ENCODE measurements at regions not wholly inside any gene's neighbourhood (a gene's known extent, or its start where the extent isn't known, plus 50 kb on each side); places are given as distances from the start of the nearest gene placed in this dataset.
A peak's percentile ranks its signal among the peaks of the same experiment; 100 is the strongest.
"Not testable (repeated sequence)": the region's sequence is repeated elsewhere in the genome, so short reads cannot be mapped to it uniquely, and the experiment has no call there.

DNA sequence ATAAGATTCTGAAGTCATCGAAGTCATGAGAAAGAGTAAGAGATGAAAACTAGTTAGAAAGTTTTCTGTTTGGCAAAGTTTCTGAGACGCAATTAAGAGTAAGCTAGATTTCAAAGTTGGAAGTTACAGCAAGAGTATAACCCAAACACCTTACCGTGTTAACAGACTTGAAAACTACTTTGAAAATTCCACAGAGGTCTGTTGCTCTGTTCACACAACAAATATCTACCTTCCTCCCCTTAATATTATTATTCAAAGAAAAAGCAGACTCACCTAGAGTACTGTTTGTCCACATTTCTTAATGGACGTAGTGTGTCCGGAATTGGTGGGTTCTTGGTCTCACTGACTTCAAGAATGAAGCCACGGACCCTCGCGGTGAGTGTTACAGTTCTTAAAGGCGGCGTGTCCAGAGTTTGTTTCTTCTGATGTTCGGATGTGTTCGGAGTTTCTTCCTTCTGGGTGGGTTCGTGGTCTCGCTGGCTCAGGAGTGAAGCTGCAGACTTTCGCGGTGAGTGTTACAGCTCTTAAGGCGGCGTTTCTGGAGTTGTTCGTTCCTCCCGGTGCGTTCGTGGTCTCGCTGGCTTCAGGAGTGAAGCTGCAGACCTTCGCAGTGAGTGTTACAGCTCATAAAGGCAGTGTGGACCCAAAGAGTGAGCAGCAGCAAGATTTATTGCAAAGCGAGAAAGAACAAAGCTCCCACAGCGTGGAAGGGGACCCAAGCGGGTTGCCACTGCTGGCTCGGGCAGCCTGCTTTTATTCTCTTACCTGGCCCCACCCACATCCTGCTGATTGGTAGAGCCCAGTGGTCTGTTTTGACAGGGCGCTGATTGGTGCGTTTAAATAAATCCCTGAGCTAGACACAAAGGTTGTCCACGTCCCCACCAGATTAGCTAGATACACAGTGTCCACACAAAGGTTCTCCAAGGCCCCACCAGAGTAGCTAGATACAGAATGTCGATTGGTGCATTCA lies 165.1 kb upstream of the TEX13C start:
- H3K4me3 Mint-ChIP-seq; ATAC-seq; H3K27ac Mint-ChIP-seq; H3K4me1 Mint-ChIP-seq; H3K36me3 Mint-ChIP-seq; DNase-seq (ENCODE audit: low spot score in 2 of 2); H3K9me3 Mint-ChIP-seq: not testable (repeated sequence)

GRCh38 chrX:125155296-125156033 lies 164.2 kb upstream of the TEX13C start:
- not testable (repeated sequence) for DNase-seq (ENCODE audit: low spot score in 2 of 2); H3K36me3 Mint-ChIP-seq; H3K9me3 Mint-ChIP-seq; H3K4me3 Mint-ChIP-seq; H3K4me1 Mint-ChIP-seq; ATAC-seq; H3K27ac Mint-ChIP-seq

DNA sequence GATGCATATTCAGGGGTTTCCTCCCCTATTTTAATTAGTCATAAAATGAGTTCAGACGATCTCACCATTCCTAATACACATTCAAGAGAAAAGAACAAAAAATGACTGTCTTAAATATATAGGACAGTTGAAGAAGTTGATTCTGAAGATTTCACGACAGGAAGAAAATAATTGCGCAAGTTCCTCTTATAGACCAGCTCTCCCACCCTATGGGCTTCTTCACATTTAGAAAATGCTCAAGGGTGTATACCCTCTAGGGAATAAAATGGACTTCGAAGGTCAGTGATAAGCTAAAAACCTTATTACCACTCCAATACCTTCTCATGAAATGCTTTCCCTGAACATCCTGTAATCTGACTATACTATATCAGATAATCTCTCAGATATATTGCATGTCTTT lies 149.2 kb upstream of the TEX13C start:
- Mint-ChIP-seq H3K9me3 (no peaks in the 10 kb centered on the region), H3K27ac (no peak overlapping the region), H3K4me1 (no peaks in the 10 kb centered on the region), H3K4me3 (no peak overlapping the region), H3K36me3 (no peaks in the 10 kb centered on the region)
- ATAC-seq (no peak), DNase-seq (ENCODE audit: low spot score in 2 of 2) (no peak)

DNA sequence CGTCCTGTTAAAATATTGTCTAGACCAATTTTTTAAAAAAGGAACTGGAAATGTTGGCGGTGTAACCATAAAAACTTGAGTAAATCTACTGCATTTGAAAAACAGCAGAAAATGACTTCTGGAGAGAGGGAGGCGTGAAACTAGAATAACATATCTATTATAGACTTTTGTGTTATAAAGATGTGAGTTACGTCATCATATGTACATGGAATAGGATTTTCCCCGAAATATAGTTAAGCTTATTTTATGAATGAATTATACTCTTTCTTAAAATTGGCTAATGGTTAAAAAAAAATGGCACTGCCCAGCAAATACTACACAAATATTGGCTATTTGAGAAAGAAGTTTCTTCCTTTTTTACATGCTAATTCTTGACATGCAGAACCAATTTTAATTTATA lies 147.1 kb upstream of the TEX13C start:
- H3K4me3 Mint-ChIP-seq = no peak overlapping the region
- H3K9me3 Mint-ChIP-seq = no peaks in the 10 kb centered on the region
- H3K36me3 Mint-ChIP-seq = no peaks in the 10 kb centered on the region
- H3K27ac Mint-ChIP-seq = no peak overlapping the region
- DNase-seq (ENCODE audit: low spot score in 2 of 2) (no peak), ATAC-seq (no peak)
- H3K4me1 Mint-ChIP-seq = no peaks in the 10 kb centered on the region

- Mint-ChIP-seq H3K9me3 (no peaks in the 10 kb centered on the region), H3K27ac (no peak overlapping the region), H3K36me3 (no peaks in the 10 kb centered on the region), H3K4me3 (no peak overlapping the region), H3K4me1 (no peaks in the 10 kb centered on the region)
- DNase-seq (ENCODE audit: low spot score in 2 of 2) (no peak), ATAC-seq (no peak)
These were observed 143.6 kb upstream of the TEX13C start for GRCh38 chrX:125175991-125176584.

- no peak overlapping the region for H3K27ac Mint-ChIP-seq
- no peaks in the 10 kb centered on the region for H3K9me3 Mint-ChIP-seq
- ATAC-seq (no peak), DNase-seq (ENCODE audit: low spot score in 2 of 2) (no peak)
- H3K4me3 Mint-ChIP-seq = no peak overlapping the region
- H3K36me3 Mint-ChIP-seq = no peaks in the 10 kb centered on the region
- H3K4me1 Mint-ChIP-seq = no peaks in the 10 kb centered on the region
These were observed 125.8 kb upstream of the TEX13C start for GRCh38 chrX:125193921-125194320.

DNA sequence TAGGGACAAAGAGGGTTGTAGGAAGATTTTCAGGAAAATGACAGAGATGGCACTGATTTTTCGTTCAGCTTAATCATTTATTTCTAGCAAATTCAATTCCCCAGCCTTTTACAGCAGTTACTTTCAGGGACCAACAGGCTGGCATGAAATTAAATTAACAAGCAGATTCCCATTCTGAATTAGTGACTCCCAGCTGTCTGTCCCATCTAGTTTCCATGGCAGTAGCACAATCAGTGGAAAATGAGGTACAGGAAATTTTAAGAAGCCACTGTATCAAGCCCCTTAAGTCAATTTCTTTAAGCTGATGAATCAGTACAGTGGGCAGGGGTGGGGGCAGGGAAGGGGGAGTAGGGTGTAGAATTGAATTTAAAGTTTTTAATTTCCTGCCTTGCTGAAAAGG lies 121.1 kb upstream of the TEX13C start:
- no peak overlapping the region for H3K4me3 Mint-ChIP-seq
- peaks cover 12% of the 10 kb centered on the region for H3K4me1 Mint-ChIP-seq
- H3K36me3 Mint-ChIP-seq = no peaks in the 10 kb centered on the region
- ATAC-seq = no peak
- H3K9me3 Mint-ChIP-seq = no peaks in the 10 kb centered on the region
- no peak for DNase-seq (ENCODE audit: low spot score in 2 of 2)
- H3K27ac Mint-ChIP-seq = no peak overlapping the region

DNA sequence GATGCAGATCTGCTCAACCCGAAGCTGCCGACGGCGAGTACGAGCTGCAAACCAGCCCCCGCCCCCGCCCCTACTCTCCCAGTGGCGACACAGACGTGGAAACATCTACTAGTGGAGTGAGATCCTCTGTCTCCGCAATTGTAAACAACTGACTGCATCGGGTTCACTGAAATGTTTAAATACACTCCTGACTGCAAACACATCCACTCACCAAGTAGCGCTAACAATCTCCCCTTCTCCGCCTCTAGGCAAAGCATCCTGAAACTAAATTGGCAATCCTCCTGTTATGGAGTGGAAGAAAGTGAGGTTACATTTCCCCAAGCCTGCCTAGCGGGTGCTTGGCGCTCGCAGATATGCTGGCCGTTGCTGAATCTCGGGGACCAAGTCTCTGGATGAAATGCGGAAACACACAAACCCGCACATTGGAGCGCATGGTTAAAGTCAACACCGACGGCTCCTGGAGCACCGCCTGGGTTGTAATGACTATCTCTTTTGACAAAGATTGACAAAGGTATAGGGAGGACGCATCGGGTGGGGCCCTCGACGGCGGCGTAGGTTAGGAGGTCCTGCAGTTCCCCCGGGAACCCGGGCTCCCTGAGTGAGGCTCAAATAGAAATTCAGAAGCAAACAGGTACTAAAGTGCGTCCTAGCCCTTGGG lies 117.0 kb upstream of the TEX13C start:
- Mint-ChIP-seq H3K9me3 (no peaks in the 10 kb centered on the region), H3K4me3 (peak overlapping the region; percentile 77), H3K27ac (no peak overlapping the region), H3K36me3 (no peaks in the 10 kb centered on the region), H3K4me1 (peaks cover 26% of the 10 kb centered on the region)
- ATAC-seq = no peak
- DNase-seq (ENCODE audit: low spot score in 2 of 2) = peak in 1 of 2 donors; percentile 44

- Mint-ChIP-seq H3K4me1 (peaks cover 26% of the 10 kb centered on the region), H3K27ac (no peak overlapping the region), H3K9me3 (no peaks in the 10 kb centered on the region), H3K4me3 (peak overlapping the region; percentile 77), H3K36me3 (no peaks in the 10 kb centered on the region)
- no peak for ATAC-seq
- peak in 1 of 2 donors; percentile 48 for DNase-seq (ENCODE audit: low spot score in 2 of 2)
These were observed 116.3 kb upstream of the TEX13C start for GRCh38 chrX:125203365-125203736.

DNA sequence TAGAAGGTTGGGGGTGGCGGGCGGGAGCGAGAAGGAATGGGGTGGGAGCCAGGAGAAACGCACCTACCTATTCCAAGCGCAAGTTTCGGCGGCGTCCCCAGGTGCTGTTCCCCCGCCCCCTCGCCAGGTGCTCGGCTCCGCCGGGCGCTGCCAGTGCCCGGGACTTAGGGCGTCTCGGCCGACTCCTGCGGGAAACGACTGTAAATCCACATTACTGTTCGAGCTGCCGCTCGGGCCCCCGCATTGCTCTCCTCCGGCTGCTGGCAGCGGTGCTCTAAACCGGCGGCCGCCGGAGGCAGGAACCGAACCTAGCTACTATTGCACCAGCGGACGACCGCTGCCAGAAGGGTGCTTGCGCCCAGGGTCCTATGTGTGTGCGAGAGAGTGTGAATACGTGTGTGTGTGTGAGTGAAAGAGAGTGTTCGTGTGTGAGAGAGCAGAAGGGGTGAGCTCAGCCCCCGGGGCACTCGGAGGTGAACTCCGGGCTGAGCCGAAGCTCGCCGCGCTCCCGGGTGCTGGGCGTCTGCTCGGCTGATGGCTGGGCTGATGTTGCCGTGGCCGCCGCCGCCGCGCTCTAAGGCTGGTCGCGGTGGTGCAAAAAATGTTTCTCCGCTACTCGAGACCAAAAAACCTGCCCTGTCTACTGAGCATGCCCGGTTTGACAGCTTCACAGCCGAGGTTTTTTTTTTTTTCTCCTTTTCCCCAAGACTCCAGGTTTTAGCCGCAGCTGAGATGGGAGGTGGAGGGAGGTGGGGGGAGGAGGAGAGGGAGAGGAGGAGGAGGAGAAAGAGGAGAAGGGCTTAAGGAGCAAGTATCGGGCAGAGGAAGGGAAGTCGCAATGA lies 115.7 kb upstream of the TEX13C start:
- no peak overlapping the region for H3K27ac Mint-ChIP-seq
- peaks cover 26% of the 10 kb centered on the region for H3K4me1 Mint-ChIP-seq
- no peaks in the 10 kb centered on the region for H3K36me3 Mint-ChIP-seq
- H3K4me3 Mint-ChIP-seq = peak overlapping the region; percentile 77
- no peaks in the 10 kb centered on the region for H3K9me3 Mint-ChIP-seq
- DNase-seq (ENCODE audit: low spot score in 2 of 2) (peak in 1 of 2 donors; percentile 48), ATAC-seq (peak; percentile 61)

GRCh38 chrX:125204681-125205132 lies 115.0 kb upstream of the TEX13C start:
- H3K27ac Mint-ChIP-seq = no peak overlapping the region
- ATAC-seq = no peak

GRCh38 chrX:125205133-125205917 lies 114.3 kb upstream of the TEX13C start:
- Mint-ChIP-seq H3K9me3 (no peaks in the 10 kb centered on the region), H3K4me1 (peaks cover 26% of the 10 kb centered on the region), H3K4me3 (peak overlapping the region; percentile 77), H3K27ac (peak overlapping the region; percentile 50), H3K36me3 (no peaks in the 10 kb centered on the region)
- DNase-seq (ENCODE audit: low spot score in 2 of 2) = peak in 1 of 2 donors; percentile 50
- peak; percentile 67 for ATAC-seq

More at GRCh38 chrX:125204681-125205132, 115.0 kb upstream of the TEX13C start:
- Mint-ChIP-seq H3K36me3 (no peaks in the 10 kb centered on the region), H3K9me3 (no peaks in the 10 kb centered on the region), H3K4me1 (peaks cover 26% of the 10 kb centered on the region), H3K4me3 (peak overlapping the region; percentile 77)
- DNase-seq (ENCODE audit: low spot score in 2 of 2) = no peak

GRCh38 chrX:125205918-125206665 lies 113.6 kb upstream of the TEX13C start:
- Mint-ChIP-seq H3K4me1 (peaks cover 26% of the 10 kb centered on the region), H3K27ac (peak overlapping the region; percentile 50), H3K9me3 (no peaks in the 10 kb centered on the region), H3K4me3 (peak overlapping the region; percentile 77), H3K36me3 (no peaks in the 10 kb centered on the region)
- DNase-seq (ENCODE audit: low spot score in 2 of 2) (no peak), ATAC-seq (no peak)
